ENCODE measurements at regions not wholly inside any gene's neighbourhood (a gene's known extent, or its start where the extent isn't known, plus 50 kb on each side); places are given as distances from the start of the nearest gene placed in this dataset.

DNA sequence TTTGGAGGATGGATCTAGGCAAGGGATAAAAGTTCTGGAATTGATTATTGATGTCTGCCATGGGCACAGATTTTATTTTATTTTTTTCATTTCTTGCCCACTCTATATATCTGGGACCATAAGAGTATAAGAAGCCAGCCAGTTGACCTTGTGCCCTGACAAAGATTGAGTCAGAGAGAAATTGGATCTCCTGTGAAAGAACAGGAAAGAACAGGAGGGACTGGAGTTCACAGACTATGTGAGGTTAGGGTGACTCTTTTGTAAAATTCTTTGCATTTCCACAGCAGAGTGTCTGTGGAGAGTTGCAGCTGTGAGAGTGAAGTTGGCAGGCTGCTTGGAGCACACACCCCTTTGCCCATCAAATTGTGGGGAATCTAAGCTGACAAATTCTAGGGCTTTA lies 358.4 kb upstream of the TBX3 start:
- DNase-seq, result no peak

DNA sequence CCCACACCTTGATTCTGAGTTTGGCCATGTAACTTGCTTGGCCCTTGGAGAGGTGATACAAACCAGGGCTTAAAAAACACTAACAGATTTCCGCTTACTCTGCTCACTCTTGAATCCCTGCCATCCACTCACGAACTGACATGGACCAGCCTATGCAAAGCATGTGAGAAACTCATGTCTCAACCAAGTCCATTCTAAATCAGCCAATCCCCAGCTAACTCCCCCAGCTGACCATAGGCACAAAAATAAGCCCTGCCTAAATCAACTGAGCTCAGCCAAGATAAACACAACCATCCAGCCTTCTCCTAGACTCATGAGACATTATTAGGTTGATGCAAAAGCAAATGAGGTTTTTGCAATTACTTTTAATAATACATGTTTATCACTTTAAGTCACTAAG lies 353.9 kb upstream of the TBX3 start:
- no peak for DNase-seq

DNA sequence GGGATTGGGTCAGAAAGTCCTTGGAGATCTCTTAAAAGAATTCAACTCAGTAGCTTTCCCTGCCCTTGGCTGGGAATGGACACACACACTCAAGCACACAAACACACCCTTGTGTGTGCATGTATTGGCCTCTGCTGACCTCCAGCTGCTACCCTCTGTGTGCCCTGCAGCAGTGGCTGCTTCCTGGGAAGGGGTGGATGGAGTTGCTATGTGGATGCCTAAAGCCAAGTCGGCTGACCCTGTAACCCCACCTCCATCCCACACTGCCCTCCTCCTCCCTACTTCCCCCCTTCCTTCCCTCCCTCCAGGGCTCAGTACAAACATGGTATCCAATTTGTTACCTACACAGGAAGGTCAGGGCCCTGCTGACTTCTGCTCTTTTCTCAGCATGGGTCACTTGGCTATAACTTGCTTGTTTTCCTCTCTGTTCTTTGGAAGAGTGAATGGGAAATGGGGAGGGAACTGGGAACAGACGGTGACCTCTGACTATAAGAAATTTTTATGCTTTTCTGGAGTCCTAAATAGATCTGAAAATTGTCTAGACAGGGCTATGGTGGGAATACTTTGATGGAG lies 351.6 kb upstream of the TBX3 start:
- no peak for DNase-seq

DNA sequence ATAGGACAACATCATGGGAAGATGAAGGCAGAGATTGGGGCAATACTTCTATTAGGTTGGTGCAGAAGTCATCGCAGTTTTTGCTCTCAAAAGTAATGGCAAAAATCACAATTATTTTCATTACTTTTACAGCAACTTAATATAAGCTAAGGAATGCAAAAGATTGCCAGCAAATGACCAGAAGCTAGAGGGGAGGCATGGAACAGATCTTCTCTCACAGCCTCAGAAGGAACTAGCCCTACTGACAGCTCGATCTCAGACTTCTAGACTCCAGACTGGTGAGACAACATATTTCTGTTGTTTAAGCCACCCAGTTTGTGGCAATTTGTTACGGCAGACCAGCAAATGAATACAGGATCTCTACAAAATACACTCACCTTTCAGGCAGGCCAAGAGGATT lies 348.5 kb upstream of the TBX3 start:
- DNase-seq, result no peak

DNA sequence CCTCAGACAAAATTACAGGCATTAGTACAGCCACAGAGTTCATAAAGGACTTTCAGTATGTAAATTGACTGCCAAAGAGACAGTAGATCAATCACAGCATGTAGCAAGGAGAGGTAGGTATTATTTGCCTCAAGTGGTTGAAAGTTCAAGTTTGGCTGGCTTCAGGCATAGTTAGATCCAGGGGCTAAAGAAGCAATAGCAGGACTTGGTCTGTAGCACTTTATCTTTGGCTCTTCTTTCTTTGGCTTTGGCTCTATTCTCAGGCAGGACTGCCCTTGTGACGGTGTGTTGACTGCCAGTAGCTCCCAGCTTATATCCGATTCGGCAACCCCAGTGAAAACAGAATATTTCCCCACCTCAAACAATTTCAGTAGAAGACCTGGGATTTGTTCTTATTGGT lies 346.0 kb upstream of the TBX3 start:
- no peak for DNase-seq

DNA sequence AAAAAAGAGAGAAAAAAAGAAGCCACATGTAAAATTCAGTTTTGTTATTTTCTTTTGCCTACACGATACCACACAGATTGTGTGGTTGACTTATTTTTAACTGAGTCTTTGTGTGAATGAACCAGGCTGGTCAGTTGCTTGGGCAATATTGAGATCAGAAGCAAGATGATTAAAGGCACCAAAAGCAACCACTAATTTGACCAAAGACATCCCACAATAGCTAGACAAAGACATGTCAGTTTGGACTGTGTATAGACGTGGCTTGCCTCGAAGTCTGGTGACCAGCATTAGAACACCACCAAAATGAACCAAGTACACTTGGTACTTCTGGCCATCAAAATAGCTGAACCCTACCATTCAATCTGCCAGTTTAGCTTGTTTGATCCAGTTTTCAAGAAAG lies 340.6 kb upstream of the TBX3 start:
- no peak for DNase-seq

DNA sequence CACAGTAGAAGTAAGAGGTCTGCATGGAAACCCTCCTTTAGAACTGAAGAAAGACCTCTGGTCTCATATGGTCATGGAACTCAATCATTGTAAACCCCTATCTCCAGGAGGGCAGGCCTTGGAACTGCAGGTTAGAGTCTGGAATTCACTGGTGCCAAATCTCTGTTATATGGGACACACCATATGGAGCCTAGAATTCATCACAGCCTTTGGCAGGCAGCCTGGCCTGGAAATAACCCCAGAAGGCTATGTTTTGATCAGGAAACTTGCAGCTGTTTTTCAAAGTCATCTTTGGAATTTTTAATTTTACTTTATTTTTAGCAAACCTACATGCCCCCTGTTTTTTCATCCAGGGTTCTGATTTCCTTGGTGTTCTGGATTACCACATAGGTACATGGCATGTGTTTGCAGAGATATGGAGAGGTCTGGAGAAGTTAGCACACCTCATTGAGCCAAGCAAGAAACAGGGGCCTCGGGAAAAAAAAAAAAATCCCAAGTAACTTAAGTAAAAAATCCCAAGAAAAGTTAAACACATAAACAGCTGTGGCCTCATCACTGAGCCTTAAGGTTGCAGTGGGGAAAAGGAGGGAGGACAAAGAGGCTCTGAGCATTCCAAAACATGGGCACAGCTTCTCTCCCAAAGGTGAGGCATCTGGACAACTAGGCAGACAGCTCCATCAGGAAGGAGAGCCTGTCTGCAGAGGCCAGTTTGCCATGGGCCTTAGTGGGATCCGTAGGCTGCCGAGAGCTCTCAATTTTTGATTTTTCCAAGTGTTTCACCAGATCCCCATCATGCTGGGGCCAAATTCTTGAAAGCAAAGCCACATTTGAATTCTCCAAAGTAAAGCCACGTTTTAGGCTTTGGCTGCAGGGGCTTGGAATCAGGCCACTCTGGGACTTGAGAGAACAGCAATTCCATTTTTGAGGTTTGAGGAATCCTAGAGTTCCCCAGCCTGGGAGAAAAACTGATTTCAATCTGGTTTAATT lies 339.6 kb upstream of the TBX3 start:
- DNase-seq, result no peak

DNA sequence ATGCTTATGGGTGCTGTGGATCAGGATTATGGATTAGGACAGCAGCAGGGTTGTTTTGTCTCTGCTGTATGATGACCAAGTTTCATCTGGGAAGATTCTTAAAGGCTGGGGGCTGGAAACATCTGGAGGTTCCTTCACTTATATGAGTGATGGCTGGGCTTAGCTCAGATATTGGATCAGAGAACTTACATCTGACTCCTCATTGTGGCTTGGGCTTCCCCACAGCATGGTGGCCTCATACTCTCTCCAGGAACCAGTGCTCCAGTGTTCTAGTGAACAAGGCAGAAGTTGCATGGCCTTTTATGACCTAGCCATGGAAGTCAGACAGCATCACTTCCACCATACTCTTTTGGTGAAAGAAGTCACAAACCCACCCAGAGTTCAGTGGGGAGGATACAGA lies 336.1 kb upstream of the TBX3 start:
- DNase-seq, result no peak

DNA sequence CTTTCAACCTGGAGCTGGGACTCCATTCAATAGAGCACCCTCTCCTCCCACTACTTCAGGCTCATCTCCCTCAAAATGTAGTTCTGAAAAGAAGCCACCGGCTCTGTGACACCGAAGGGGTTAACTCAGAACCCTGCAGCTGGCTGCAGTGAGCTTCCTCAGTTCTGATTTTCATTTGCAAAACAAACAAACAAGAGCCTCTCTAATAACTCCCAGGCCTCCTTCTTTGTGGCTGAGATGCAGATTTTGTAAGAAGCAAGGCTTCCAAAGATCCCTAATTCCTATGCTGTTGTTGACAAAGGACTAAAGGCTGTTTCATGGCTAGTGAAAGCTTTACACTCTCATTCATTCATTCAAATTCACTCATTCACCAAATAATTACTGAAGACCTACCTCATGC lies 333.4 kb upstream of the TBX3 start:
- no peak for DNase-seq

DNA sequence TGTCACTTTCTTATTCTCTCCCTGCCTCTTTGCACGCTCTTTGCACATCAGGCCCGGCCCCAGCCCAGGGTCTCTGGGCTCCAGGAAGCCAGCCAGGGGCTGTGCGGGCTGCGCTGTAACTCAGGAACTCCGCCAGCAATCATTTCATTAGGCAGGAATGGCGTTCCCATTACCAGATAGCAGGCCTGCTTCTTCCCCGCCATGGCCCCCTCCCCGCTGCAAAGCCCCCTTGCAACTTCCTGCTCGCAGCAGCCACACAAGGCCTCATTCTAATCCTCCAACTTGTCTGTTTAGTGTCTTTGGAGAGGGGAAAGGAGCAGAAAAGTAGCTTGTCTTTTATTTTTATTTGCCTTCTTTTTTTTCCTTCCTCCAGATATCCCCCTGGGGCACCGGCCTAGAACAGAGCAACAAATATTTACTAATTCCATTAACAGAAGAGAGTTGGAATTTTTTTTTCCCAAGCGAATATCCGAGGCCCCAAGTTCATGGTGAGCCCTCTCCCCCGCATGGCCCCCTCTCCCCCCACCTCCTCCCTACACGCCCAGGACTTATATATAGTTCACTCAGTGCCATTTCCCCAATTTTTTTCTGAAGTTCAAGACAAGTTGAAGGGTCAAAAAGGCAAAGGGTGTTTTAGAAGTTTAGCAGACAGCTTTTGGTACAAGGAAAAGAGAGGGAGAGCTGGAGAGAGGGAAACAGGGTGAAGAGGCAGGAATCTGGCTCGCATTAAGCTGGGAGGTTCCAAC lies 329.4 kb upstream of the TBX3 start:
- no peak for DNase-seq

DNA sequence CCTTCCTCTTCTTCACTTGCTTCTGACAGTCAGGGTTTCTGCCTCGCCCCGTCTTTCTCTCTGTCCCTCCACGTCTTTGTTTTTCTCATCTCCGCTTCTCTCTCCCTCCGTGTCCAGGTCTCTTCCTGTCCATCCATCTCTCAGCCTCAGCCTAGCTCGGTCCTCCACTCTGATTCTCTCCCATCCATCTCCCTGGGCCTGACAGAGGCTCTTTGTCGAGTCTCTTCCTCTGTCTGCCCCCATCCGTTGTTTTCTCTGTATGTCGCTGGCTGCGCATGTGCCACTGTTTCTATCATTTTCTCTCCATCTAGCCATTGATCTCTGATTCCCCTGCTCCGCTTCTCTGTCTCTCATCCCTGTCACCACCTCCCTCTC lies 328.9 kb upstream of the TBX3 start:
- DNase-seq, result no peak

DNA sequence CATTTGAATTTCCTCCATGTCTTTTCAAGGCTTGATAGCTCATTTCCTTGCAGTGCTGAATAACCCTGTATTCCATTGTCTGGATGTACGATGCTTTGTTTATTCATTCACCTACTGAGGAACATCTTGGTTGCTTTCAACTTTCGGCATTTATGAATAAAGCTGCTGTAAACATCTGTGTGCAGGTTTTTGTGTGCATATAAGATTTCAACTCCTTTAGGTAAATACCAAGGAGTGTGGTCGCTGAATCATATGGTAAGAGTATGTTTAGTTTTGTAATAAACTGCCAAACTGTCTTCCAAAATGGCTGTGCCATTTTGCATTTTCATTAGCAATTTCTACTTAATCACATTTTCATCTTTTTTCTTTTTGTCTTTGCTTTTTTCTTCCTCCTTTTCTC lies 327.7 kb upstream of the TBX3 start:
- DNase-seq, result no peak

DNA sequence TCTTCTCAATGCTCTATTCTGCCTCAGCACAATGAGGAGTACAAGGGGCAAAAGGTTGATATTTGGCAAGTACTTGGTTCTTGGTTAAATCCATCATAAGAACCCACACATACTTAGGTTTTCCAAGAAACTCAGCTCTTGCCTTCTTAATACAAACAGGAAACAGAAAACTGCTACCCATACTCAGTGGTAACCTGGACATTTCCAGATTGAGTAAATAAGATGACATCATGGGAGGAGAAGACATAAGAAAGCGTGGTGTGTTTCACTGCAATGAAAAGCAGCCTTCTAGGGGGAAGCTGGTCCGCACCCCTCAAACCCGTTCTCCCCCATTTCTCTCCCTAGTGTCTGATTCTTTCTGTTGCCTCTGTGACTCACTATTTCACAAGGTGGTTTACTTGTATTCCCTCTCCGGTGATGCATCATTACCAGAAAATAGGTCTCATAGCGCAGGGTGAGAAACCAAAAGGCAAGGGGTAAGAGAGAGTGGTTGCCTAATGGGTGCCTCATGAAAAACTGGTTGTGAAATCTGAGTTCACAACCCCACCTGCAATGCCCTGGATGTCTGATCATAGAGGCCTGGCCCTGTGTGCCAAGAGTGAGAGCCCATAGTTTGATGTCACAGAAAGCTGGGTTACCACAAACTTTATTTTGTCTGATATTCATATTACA lies 326.5 kb upstream of the TBX3 start:
- DNase-seq, result no peak

DNA sequence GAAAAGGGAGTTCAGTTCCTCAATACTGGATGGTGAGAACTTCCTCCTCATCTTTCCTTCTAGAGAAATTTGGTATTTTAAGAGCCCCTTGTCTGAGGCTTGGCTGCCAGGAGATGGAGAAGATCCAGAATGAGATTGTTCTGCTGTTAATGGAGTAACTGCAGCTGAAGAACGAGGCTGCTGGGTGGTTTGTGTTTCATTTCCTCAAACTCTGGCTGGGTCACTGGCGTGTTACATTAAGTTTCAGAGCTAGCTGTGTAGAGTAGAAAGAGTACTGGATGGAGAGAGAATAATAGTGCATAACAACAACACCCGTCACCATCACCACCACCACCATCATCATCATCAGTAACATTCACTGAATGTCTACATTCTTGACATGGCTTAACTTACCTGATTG lies 325.0 kb upstream of the TBX3 start:
- no peak for DNase-seq

DNA sequence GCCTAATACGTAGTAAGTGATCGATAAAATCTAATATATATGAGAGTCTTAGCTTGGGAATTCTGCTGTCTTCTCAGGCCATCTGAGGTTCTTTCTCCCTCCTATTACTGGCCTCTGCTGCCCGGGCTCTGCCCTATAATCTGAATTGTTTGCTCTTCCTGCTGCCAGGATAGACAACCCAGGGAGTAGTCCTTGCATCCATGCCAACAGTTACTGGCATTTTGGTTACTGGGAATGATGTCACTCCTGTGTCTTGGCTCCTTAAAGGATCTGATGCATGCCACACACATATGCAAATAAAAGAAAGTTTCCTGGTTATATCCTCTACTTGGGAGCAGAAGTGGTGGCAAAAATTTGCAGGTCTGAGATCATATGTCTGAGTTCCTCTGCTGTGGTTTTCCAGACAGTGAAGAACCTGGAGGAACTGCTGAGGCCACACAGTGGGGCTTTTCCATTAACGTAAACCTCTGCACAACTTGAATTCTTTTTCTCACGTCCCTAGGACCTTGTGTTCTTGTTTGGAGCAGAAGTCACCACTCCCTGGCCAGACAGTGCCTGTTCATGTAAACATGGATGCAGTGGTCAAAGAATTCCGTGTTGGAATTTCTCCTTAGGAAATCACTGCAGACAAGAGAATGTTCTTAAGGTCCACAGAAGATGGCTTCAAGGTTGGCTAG lies 320.6 kb upstream of the TBX3 start:
- DNase-seq, result no peak

DNA sequence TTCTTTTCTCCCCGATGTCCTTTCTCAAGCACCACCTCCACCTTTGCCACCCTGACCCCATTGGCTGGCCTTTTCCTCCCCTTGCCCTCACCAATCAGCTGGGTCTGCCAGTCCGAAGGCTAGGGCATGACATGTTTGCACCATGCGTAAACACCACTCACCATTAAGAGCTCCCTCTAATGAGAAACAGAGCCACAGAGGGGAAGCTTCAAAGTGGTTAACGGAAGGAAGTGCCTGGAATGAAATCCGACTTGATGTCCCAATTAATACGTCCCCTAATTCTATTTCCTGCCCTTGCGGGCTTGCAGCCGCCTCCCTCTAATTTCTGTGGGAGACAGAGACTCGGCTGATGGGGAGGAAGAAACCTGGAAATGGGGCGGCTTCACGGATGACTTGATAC lies 318.5 kb upstream of the TBX3 start:
- DNase-seq, result no peak

DNA sequence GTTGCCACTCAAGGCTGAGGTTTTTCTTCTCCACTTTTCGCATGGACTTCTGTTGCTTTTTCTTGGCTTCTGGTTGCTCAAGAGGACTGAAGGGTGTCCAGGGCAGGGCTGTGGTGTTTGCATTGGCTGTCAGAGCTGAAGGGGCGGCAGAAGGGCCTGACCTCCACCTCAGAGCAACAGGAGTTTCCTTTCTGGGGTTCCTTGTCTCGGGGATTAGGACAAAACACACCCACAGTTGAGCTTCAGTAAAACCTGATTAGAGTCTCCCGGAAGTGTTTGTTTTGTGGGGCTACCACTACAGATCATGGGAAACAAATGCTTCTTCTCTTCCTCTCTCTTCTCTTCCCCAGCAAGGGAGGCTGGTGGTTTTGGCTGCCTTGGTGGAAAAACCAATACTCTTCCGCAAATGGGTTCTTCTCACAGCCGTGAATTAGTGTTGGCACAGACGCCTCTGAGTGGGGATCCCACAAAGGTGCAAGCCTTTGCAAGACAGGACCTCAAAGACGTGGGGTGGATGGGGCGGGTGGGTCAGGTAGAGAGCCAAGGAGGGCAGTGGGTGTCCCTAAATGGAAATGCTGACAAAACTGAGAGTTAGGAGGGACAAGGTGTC lies 317.7 kb upstream of the TBX3 start:
- DNase-seq, result no peak

DNA sequence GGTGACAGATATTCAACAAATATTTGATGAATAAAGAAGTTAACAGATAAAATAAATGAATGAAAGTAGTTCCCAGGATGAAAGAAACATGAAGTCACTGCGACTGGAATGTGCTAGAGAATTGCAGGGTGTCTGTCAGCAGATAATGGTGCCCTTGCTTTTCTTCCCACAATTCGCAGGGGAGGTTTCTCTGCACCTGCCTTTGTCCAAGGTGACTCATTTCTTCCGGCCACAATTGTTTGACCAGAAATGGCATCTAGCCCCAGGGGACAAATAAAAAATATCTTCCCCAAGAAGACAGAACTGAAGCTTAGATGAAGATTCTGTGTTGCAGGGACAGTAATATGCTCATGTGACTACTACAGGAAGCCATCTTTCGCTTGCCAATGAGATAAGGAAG lies 316.1 kb upstream of the TBX3 start:
- no peak for DNase-seq

DNA sequence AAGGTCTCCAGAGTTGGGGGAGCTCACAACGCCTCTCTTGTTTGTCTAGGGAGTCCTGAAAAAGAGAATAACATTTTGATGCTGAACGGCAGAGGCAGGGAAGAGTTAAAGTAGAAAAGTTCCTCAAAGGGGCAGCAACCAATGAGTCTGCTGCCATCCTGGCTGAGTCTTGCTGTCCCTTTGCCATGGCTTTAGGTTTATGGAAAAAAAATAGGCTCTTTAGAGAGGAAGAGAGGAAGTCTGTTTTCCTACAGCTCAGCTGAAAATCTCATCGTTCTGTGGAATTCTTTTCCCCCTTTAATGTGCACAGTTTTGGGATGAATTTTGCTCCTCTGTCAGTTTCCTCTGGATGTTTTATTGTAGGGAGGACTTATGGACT lies 314.8 kb upstream of the TBX3 start:
- DNase-seq, result no peak

DNA sequence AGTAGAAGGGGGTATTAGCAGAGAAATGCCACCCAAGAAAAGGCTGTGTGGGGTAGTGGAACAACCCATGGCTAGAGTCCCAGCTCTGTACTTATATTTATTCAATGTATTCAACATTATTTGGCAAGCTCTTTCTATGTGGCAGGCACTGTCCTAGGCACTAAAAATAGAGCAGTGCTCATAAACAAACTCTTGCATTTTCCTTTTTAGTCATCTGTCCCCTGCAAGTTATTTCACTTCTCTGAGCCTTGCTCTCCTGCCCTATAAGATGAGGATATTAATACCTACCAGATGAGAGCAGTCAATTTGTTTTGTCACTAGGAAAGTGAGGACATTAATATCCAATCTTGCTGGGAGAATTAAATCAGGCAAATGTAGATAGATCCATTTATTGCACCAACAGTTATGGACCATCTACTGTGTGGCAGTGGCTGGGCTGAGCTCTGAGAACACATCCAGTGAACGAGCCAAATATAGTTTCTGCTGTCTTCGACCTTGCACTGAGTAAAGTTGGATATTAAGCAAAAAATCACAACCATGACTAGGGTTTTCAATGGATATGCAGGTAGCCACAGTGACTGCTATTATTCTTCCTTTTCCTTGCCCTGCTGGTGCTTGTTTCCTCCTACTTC lies 314.3 kb upstream of the TBX3 start:
- no peak for DNase-seq

DNA sequence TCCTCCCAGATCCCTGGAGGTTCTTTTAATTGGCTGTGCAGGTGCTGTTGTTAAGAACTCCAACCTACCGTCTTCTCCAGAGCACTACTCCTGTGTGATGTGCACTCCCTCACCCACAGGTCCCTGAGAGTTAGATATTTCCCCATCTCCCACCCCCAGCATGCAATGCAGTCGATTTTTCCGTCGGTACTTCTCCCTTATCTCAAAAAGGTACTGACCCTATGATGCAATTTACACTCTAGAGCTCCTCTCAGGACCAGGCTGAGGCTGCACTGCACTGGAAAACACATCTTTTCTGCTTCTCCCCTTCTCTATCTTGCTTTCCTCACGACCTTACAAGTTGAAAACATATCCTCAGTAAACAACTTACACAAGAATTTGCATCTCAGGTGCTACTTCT lies 312.4 kb upstream of the TBX3 start:
- no peak for DNase-seq

DNA sequence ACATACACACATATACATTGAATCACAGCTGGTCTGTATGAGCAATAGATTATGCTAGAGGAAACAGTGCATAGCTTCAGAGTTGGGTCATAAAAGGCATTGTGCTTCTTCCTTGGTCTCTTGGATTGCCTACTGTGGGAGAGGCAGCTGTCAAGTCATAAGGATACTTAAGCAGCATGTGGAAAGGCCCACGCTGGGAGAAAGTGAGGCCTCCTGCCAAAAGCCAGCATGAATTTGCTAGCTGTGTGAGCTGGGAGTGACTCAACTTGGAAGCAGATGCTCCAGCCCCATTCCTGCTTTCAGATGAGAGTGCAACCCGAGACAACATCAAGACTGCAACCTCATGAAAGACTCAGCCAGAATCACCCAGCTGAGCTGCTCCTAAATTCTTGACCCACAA lies 311.9 kb upstream of the TBX3 start:
- no peak for DNase-seq

All from activated CD4-positive, alpha-beta T cell treated with anti-CD3 and anti-CD28 coated beads, Interleukin-2, amount 50 U/mL, for 16 hours (primary cell).